Stimulated activated CD4-positive, alpha-beta T cell treated with anti-CD3 and anti-CD28 coated beads, Interleukin-4, amount 100 ng/mL, for 1 hour (primary cell): ENCODE measurements at regions not wholly inside any gene's neighbourhood (a gene's known extent, or its start where the extent isn't known, plus 50 kb on each side); places are given as distances from the start of the nearest gene placed in this dataset.

ENCODE experiments used
- DNase-seq: peaks from one replicate; pipeline ENCODE4 v3.0.0-alpha.2; 2020

GRCh38 chr13:70874636-70875035 lies 766.4 kb upstream of the KLHL1 start:
- DNase-seq = no peak

- DNase-seq = no peak
Measured at GRCh38 chr13:70864731-70865130, 756.5 kb upstream of the KLHL1 start.

GRCh38 chr13:70856711-70857110 lies 748.5 kb upstream of the KLHL1 start:
- no peak for DNase-seq

- DNase-seq = no peak
Measured at GRCh38 chr13:70856025-70856424, 747.8 kb upstream of the KLHL1 start.

GRCh38 chr13:70849222-70849621 lies 741.0 kb upstream of the KLHL1 start:
- DNase-seq = no peak

- no peak for DNase-seq
Measured at GRCh38 chr13:70844391-70845108, 736.3 kb upstream of the KLHL1 start.

- no peak for DNase-seq
Measured at GRCh38 chr13:70842062-70842644, 733.9 kb upstream of the KLHL1 start.

- DNase-seq = no peak
Measured at GRCh38 chr13:70841240-70842061, 733.2 kb upstream of the KLHL1 start.

GRCh38 chr13:70835371-70835770 lies 727.1 kb upstream of the KLHL1 start:
- no peak for DNase-seq

- no peak for DNase-seq
Measured at GRCh38 chr13:70829748-70830147, 721.5 kb upstream of the KLHL1 start.

GRCh38 chr13:70817576-70817975 lies 709.3 kb upstream of the KLHL1 start:
- no peak for DNase-seq

GRCh38 chr13:70816853-70817252 lies 708.6 kb upstream of the KLHL1 start:
- no peak for DNase-seq

GRCh38 chr13:70814684-70815083 lies 706.4 kb upstream of the KLHL1 start:
- DNase-seq = no peak

- no peak for DNase-seq
Measured at GRCh38 chr13:70812481-70812880, 704.2 kb upstream of the KLHL1 start.

GRCh38 chr13:70809588-70809987 lies 701.3 kb upstream of the KLHL1 start:
- DNase-seq = no peak

- no peak for DNase-seq
Measured at GRCh38 chr13:70798385-70798784, 690.1 kb upstream of the KLHL1 start.

GRCh38 chr13:70795484-70795883 lies 687.2 kb upstream of the KLHL1 start:
- no peak for DNase-seq

- no peak for DNase-seq
Measured at GRCh38 chr13:70792121-70792520, 683.9 kb upstream of the KLHL1 start.

- DNase-seq = no peak
Measured at GRCh38 chr13:70789751-70790150, 681.5 kb upstream of the KLHL1 start.

GRCh38 chr13:70788074-70788473 lies 679.8 kb upstream of the KLHL1 start:
- DNase-seq = no peak

- no peak for DNase-seq
Measured at GRCh38 chr13:70784207-70784989, 676.1 kb upstream of the KLHL1 start.

- DNase-seq = no peak
Measured at GRCh38 chr13:70769817-70770216, 661.6 kb upstream of the KLHL1 start.

GRCh38 chr13:70758932-70759331 lies 650.7 kb upstream of the KLHL1 start:
- DNase-seq = no peak
